Trophoblast cell (in vitro differentiated cells and primary cell): ENCODE measurements at regions not wholly inside any gene's neighbourhood (a gene's known extent, or its start where the extent isn't known, plus 50 kb on each side); places are given as distances from the start of the nearest gene placed in this dataset.

ENCODE experiments used
- DNase-seq, 2 donors: peaks; one replicate each; pipeline ENCODE4 v3.0.0-alpha.2; 2016
- H2AFZ ChIP-seq: 2 replicates; pipeline ENCODE4 v1.6.1; 2013; ENCODE audit warnings: low read length, moderate library complexity, mild to moderate bottlenecking; ENCODE audit not compliant: insufficient read depth, poor library complexity
- H2AK5ac ChIP-seq: 2 replicates; pipeline ENCODE4 v1.6.1; 2013; ENCODE audit warnings: mild to moderate bottlenecking, low read length
- H2BK120ac ChIP-seq: 2 replicates; pipeline ENCODE4 v1.6.1; 2013; ENCODE audit warnings: low read length, mild to moderate bottlenecking, moderate library complexity; ENCODE audit not compliant: insufficient read depth, poor library complexity
- H2BK12ac ChIP-seq: 2 replicates; pipeline ENCODE4 v1.6.1; 2013; ENCODE audit warnings: mild to moderate bottlenecking, low read length, moderate library complexity
- H2BK5ac ChIP-seq: 2 replicates; pipeline ENCODE4 v1.6.1; 2013; ENCODE audit warnings: low read length, low read depth, moderate library complexity, mild to moderate bottlenecking; ENCODE audit not compliant: poor library complexity
- H3K14ac ChIP-seq: 2 replicates; pipeline ENCODE4 v1.6.1; 2013; ENCODE audit warnings: mild to moderate bottlenecking, low read length
- H3K18ac ChIP-seq: 2 replicates; pipeline ENCODE4 v1.6.1; 2013; ENCODE audit warnings: mild to moderate bottlenecking, low read length
- H3K23ac ChIP-seq: 2 replicates; pipeline ENCODE4 v1.6.1; 2013; ENCODE audit warnings: low read length
- H3K27ac ChIP-seq: 2 replicates; pipeline ENCODE4 v1.5.1; 2013; ENCODE audit warnings: low read depth, mild to moderate bottlenecking, inconsistent platforms, low read length, moderate library complexity
- H3K27me3 ChIP-seq: 2 replicates; pipeline ENCODE4 v1.6.1; 2013; ENCODE audit warnings: inconsistent platforms, mild to moderate bottlenecking, low read length, moderate library complexity; ENCODE audit not compliant: insufficient read depth
- H3K36me3 ChIP-seq, 2 experiments: 1 replicate in 1 of 2; 2 replicates in 1 of 2; pipeline ENCODE4 v1.6.1; 2013; ENCODE audit warnings: low read length in 2 of 2, mild to moderate bottlenecking in 2 of 2, moderate library complexity in 1 of 2; ENCODE audit not compliant: insufficient read depth in 2 of 2, control insufficient read depth in 1 of 2
- H3K4ac ChIP-seq: 2 replicates; pipeline ENCODE4 v1.6.1; 2013; ENCODE audit warnings: low read depth, mild to moderate bottlenecking, low read length, moderate library complexity
- H3K4me1 ChIP-seq, 2 experiments: 1 replicate in 1 of 2; 2 replicates in 1 of 2; pipeline ENCODE4 v1.6.1; 2013; ENCODE audit warnings: low read length in 2 of 2, mild to moderate bottlenecking in 2 of 2, moderate library complexity in 1 of 2; ENCODE audit not compliant: insufficient read depth in 2 of 2, control insufficient read depth in 1 of 2
- H3K4me2 ChIP-seq: 2 replicates; pipeline ENCODE4 v1.6.1; 2013; ENCODE audit warnings: inconsistent platforms, mild to moderate bottlenecking, low read length, moderate library complexity
- H3K4me3 ChIP-seq: 2 replicates; pipeline ENCODE4 v1.5.1; 2013; ENCODE audit warnings: mild to moderate bottlenecking, low read depth, low read length, inconsistent platforms
- H3K79me1 ChIP-seq: one replicate; pipeline ENCODE4 v1.6.1; 2013; ENCODE audit warnings: low read length
- H3K79me2 ChIP-seq: 2 replicates; pipeline ENCODE4 v1.6.1; 2013; ENCODE audit warnings: low read length, mild to moderate bottlenecking; ENCODE audit not compliant: control insufficient read depth, insufficient read depth, poor library complexity
- H3K9ac ChIP-seq: 2 replicates; pipeline ENCODE4 v1.6.1; 2013; ENCODE audit warnings: mild to moderate bottlenecking, low read length
- H3K9me3 ChIP-seq: 2 replicates; pipeline ENCODE4 v1.6.1; 2013; ENCODE audit warnings: low read depth, mild to moderate bottlenecking, control low read depth, inconsistent platforms, low read length; ENCODE audit not compliant: insufficient read depth
- H4K12ac ChIP-seq: 2 replicates; pipeline ENCODE4 v1.6.1; 2013; ENCODE audit warnings: low read depth, mild to moderate bottlenecking, low read length, moderate library complexity
- H4K8ac ChIP-seq: 2 replicates; pipeline ENCODE4 v1.6.1; 2013; ENCODE audit warnings: low read depth, mild to moderate bottlenecking, low read length, moderate library complexity
- H4K91ac ChIP-seq: one replicate; pipeline ENCODE4 v1.6.1; 2013; ENCODE audit warnings: low read depth, mild to moderate bottlenecking, low read length, moderate library complexity
- WGBS: extraction: QIAGEN DNeasy Blood & Tissue Kit; methylation state at CpG from one replicate; pipeline ENCODE4 v1.1.7; 2013; ENCODE audit warnings: missing lambda C conversion rate; ENCODE audit not compliant: insufficient read length, insufficient coverage; ENCODE audit errors: extremely low coverage; 5-methylcytosine and 5-hydroxymethylcytosine counted together

GRCh38 chr18:40110455-40110854 lies 1844.6 kb upstream of the PIK3C3 start:
- DNase-seq, result no peak
- H4K8ac ChIP-seq, result no peak overlapping the region
- no peak overlapping the region for H2AFZ ChIP-seq
- H3K4me1 ChIP-seq, result no peaks in the 10 kb centered on the region
- no peak overlapping the region for H4K12ac ChIP-seq
- no peak overlapping the region for H3K27ac ChIP-seq
- no CpG with 5 or more reads among the region's 3 CpGs for WGBS
- H2BK120ac ChIP-seq, result no peak overlapping the region
- no peak overlapping the region for H3K18ac ChIP-seq
- no peak overlapping the region for H3K4me2 ChIP-seq
- H3K23ac ChIP-seq, result no peak overlapping the region
- H3K27me3 ChIP-seq, result no peaks in the 10 kb centered on the region
- no peak overlapping the region for H3K9ac ChIP-seq
- no peak overlapping the region for H4K91ac ChIP-seq
- no peak overlapping the region for H3K4ac ChIP-seq
- H2BK5ac ChIP-seq, result no peak overlapping the region
- no peak overlapping the region for H3K14ac ChIP-seq
- H3K36me3 ChIP-seq, result no peaks in the 10 kb centered on the region
- no peak overlapping the region for H2AK5ac ChIP-seq
- H3K9me3 ChIP-seq, result no peaks in the 10 kb centered on the region
- H3K79me1 ChIP-seq, result no peaks in the 10 kb centered on the region
- H2BK12ac ChIP-seq, result no peak overlapping the region
- H3K79me2 ChIP-seq, result no peaks in the 10 kb centered on the region
- no peak overlapping the region for H3K4me3 ChIP-seq

GRCh38 chr18:40109252-40110049 lies 1845.6 kb upstream of the PIK3C3 start:
- H3K79me2 ChIP-seq, result no peaks in the 10 kb centered on the region
- no peak overlapping the region for H2BK5ac ChIP-seq
- no peaks in the 10 kb centered on the region for H3K36me3 ChIP-seq
- H3K23ac ChIP-seq, result no peak overlapping the region
- H4K91ac ChIP-seq, result no peak overlapping the region
- no peaks in the 10 kb centered on the region for H3K79me1 ChIP-seq
- no peak overlapping the region for H3K27ac ChIP-seq
- H2BK12ac ChIP-seq, result no peak overlapping the region
- no peak overlapping the region for H4K8ac ChIP-seq
- no peak overlapping the region for H4K12ac ChIP-seq
- no peak overlapping the region for H3K9ac ChIP-seq
- no peak overlapping the region for H3K4me2 ChIP-seq
- WGBS, result no CpG with 5 or more reads among the region's 2 CpGs
- DNase-seq, result no peak
- no peaks in the 10 kb centered on the region for H3K9me3 ChIP-seq
- no peak overlapping the region for H3K14ac ChIP-seq
- no peaks in the 10 kb centered on the region for H3K4me1 ChIP-seq
- H3K4ac ChIP-seq, result no peak overlapping the region
- no peak overlapping the region for H2BK120ac ChIP-seq
- H3K18ac ChIP-seq, result no peak overlapping the region
- no peak overlapping the region for H2AK5ac ChIP-seq
- no peak overlapping the region for H2AFZ ChIP-seq
- no peak overlapping the region for H3K4me3 ChIP-seq
- no peaks in the 10 kb centered on the region for H3K27me3 ChIP-seq

DNA sequence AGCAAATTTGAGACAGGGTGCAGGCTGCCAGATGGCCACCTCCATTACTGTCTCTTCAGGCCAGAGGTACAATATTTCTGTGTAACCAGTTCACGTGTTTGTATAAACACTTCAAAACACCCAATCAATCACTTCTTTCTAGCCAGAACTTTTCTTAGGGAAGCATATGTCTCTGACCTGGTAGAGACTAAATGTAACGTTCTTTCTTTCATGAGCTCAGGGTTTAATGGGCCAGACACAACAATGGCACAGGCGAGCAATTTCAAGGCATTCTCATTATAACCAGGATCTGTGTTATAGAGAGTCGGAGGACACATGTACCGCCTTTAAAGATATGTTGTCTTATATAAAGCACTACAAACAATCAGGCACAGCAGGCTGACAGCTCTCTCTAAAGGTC lies 1846.4 kb upstream of the PIK3C3 start:
- H3K9me3 ChIP-seq, result no peaks in the 10 kb centered on the region
- H3K4me2 ChIP-seq, result no peak overlapping the region
- no peak overlapping the region for H3K4me3 ChIP-seq
- no peak overlapping the region for H2BK120ac ChIP-seq
- no peak overlapping the region for H3K18ac ChIP-seq
- no peak overlapping the region for H4K91ac ChIP-seq
- no peak overlapping the region for H2AK5ac ChIP-seq
- H3K23ac ChIP-seq, result no peak overlapping the region
- no CpG with 5 or more reads among the region's 5 CpGs for WGBS
- H3K36me3 ChIP-seq, result no peaks in the 10 kb centered on the region
- no peak overlapping the region for H2AFZ ChIP-seq
- H2BK12ac ChIP-seq, result no peak overlapping the region
- no peaks in the 10 kb centered on the region for H3K79me2 ChIP-seq
- no peaks in the 10 kb centered on the region for H3K4me1 ChIP-seq
- no peak overlapping the region for H2BK5ac ChIP-seq
- no peak overlapping the region for H4K12ac ChIP-seq
- no peak overlapping the region for H3K14ac ChIP-seq
- no peak overlapping the region for H3K27ac ChIP-seq
- H4K8ac ChIP-seq, result no peak overlapping the region
- no peaks in the 10 kb centered on the region for H3K79me1 ChIP-seq
- H3K4ac ChIP-seq, result no peak overlapping the region
- no peak for DNase-seq
- H3K9ac ChIP-seq, result no peak overlapping the region
- no peaks in the 10 kb centered on the region for H3K27me3 ChIP-seq

DNA sequence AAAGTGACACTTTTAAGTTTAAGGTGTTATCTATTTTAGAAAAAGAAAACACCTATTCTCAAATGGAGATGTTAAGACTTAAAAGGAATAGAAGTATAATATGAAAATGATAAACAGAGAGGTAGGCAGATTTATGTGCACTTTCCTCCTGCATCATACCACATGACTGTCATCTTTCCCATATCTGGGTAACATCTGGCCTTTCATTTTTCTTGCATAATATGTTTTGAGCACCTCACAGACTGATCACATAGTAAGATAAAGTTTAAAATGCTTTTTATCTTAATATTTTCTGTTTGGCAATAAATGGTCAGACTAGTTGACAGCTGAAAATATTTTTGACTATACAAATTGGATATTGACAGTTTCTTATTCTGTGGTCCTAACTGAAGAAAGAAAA lies 1852.1 kb upstream of the PIK3C3 start:
- H3K23ac ChIP-seq, result no peak overlapping the region
- no peak overlapping the region for H3K18ac ChIP-seq
- no peak overlapping the region for H2AK5ac ChIP-seq
- H3K14ac ChIP-seq, result no peak overlapping the region
- no peak overlapping the region for H2BK12ac ChIP-seq
- H3K4ac ChIP-seq, result no peak overlapping the region
- no peak overlapping the region for H4K8ac ChIP-seq
- H2BK5ac ChIP-seq, result no peak overlapping the region
- DNase-seq, result peak in 1 of 2 donors; percentile 63
- no peaks in the 10 kb centered on the region for H3K79me1 ChIP-seq
- no peak overlapping the region for H3K4me2 ChIP-seq
- no peak overlapping the region for H3K27ac ChIP-seq
- no peak overlapping the region for H2AFZ ChIP-seq
- no peak overlapping the region for H4K12ac ChIP-seq
- H3K27me3 ChIP-seq, result no peaks in the 10 kb centered on the region
- H3K9ac ChIP-seq, result no peak overlapping the region
- no peaks in the 10 kb centered on the region for H3K36me3 ChIP-seq
- H3K79me2 ChIP-seq, result no peaks in the 10 kb centered on the region
- H3K4me3 ChIP-seq, result no peak overlapping the region
- no peaks in the 10 kb centered on the region for H3K9me3 ChIP-seq
- no peaks in the 10 kb centered on the region for H3K4me1 ChIP-seq
- no peak overlapping the region for H4K91ac ChIP-seq
- no peak overlapping the region for H2BK120ac ChIP-seq
